ENCODE measurements at regions not wholly inside any gene's neighbourhood (a gene's known extent, or its start where the extent isn't known, plus 50 kb on each side); places are given as distances from the start of the nearest gene placed in this dataset.

- no peak for DNase-seq
Measured at GRCh38 chr2:122481717-122482116, 726.3 kb downstream of the TSN start.

GRCh38 chr2:122486086-122486485 lies 730.6 kb downstream of the TSN start:
- no peak for DNase-seq

DNA sequence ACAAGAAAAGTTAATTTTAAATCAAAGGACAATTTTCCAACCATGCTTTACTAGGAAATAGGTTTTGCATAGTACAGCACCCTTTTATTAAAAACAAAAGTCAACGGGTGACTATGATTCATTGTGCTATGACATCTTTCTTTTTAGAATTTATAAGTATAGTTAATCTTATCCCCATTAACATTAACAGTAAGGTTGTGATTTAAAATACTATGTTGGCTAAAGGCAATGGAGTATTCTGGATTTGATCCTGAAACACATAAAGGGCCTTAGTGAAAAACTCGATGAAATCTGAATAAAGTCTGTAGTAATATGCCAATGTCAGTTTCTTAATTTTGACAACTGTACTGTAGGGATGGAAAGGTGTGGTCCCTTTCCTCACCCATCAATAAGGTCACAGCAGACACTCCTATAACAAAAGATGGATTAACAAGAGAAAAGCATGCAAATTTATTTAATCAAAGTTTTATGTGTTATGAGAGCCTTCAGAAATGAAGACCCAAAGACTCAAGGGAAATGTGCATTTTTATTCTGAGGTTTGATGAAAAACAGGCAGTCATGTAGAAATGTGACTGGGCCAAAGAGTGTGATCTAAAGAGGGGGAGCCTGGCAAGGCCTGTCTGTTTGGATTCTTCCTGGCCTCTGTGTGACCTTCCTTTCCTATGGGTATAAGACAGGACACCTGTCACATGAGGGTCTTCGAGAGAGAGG lies 731.4 kb downstream of the TSN start:
- DNase-seq = no peak

DNA sequence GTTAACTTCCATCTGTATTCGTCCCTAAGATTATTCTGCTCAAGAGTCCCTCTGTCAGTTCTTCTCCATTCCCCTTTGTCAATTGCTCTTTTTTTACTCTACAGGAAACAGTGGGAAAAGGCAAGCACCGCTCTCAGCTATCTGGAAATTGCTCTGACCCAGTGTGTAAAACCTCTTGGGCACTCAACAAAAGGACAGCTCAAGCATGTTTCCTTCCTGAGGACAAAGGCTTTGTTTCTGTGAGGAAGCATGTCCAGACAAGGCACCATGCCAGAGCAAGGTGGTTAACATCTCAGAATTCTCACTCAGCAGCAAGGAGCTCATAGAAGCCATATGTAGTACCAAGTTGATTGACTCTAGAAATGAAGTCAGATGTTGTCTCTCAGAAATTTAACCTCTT lies 735.6 kb downstream of the TSN start:
- peak in 6 of 51 donors; percentile 0 to 23 (median 5) for DNase-seq

DNA sequence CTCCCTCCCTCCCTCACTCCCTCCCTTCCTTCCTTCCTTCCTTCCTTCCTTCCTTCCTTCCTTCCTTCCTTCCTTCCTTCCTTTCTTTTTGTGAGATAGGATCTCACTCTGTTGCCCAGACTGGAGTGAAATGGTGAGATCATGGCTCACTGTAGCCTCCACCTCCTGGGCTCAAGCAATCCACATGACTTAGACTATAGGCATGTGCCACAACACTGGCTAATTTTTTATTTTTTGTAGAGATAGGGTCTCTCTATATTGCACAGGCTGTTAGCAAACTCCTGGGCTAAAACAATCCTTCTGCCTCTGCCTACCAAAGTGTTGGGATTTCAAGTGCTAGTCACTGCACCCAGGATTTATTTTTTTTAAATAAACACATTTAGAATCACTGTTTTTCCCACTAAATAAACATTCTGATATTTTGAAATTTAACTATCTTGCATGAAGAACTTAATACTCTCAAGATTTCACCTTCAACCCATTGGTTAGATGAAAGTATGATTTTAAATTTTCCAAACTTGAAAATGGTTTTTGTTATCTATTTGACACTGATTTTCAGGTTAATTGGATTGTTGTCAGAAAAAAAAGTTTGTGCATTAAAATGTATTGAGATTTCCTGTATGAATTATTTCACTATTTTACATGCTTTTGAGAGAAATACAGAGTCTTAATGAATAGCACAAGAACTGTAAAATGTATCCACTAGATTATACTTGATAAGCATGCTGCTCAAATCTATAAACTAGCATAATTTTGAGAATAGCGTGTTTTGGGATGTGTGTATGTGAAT lies 745.1 kb downstream of the TSN start:
- no peak for DNase-seq

DNA sequence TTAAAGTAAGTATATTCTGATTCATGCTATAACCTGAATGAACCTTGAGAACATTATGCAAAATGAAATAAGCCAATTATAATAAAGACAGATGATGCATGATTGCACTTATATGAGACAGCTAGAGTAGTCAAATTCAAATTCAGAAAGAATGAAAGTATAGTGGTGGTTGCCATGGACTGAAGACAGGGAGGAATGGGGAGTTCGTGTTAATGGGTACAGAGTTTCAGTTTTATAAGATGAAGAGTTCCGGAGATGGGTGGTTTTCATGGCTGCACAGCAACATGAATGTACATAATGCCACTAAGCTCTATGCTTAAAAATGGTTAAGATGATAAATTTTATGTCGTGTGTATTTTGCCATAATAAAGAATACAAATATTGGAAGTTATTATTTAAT lies 751.2 kb downstream of the TSN start:
- DNase-seq = no peak

DNA sequence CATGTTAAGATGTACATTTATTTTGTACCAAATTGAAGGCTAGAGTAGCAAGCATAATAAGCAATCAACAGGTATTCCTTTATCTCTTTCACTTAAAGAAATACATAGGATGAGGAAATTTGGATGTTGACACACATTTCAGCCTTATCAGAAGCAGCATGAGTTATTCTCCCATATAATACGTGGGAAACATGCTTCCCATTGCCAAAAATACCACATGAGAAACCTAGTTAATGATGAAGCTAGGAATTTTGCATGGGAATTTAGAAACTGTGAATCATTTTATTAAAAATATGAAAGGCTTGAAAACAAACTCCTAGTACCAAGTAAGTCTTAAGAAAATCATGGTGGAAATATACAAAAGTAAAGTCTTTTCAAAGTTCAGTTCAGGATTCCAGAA lies 751.8 kb downstream of the TSN start:
- no peak for DNase-seq

GRCh38 chr2:122512091-122512490 lies 756.6 kb downstream of the TSN start:
- no peak for DNase-seq

DNA sequence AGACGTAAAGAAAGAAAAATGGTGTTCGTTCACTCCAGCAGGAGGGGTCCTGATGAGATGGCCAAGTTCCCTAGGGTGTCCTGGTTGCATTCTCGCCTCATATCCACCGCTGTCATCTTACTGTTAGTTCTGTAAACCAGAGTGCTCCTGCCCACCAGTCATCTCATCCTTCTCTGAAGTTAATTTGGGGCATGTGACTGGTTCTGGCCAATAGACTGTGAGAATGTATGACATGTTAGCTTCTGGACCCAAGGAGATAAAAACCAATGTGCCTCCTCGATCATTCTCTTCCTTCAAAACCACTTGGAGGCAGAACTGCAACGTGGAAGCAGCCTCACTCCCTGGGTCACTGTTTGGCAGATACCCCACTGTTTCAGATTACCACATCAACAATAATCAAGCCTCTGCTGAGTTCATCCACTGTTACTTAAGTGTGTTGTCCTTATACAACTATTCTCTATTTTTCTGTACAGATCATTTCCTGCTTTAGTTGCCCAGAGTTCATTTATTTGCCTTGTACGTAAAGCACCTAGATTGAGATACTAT lies 759.1 kb downstream of the TSN start:
- DNase-seq = no peak

DNA sequence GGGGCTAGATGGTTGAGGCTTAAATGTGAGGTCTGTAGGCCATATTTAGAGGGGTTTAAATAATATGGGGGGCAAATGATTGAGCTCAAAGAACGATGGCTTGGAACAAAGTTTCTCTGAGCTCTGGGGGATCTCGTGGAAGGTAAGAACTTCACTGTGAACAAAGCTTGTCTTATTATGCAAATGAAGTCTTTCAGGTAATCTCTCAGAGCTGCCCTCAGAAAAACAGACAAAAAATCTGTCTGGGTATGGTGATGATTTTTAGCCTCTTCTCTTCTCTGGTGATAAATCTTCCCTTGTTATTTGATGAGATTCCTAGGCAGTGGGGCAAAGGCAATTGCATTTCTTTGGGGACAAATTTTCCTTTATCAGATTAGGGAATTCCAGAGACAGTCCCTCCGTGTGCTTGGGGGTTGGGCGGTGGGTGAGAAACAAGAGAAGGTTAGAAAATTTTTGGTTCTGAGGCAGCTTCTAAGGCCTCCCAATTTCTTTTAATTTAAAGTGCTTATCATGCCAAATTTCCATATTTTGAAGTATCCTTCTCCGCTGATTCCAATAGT lies 760.4 kb downstream of the TSN start:
- no peak for DNase-seq

GRCh38 chr2:122516775-122517174 lies 761.3 kb downstream of the TSN start:
- peak in 1 of 51 donors; percentile 10 for DNase-seq

GRCh38 chr2:122519366-122519765 lies 763.9 kb downstream of the TSN start:
- no peak for DNase-seq

GRCh38 chr2:122519821-122520611 lies 764.6 kb downstream of the TSN start:
- no peak for DNase-seq

DNA sequence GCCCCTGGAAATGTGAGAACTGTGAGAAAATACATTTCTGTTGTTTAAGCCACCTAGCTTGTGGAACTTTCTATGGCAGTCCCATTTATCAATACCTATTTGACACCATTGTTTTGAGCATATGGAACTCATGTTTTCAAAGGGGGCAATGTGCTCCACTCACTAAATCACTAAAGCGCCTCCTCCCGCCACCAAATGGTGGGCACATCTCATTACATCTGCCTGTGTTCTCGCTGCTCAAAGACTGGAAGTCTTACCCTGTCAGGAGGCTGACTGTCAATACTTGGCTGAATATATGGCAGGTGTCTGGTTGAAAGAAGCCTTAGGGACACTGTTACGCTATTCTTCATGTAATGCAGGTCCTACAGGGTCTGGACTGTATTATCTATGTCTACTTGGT lies 767.7 kb downstream of the TSN start:
- no peak for DNase-seq

DNA sequence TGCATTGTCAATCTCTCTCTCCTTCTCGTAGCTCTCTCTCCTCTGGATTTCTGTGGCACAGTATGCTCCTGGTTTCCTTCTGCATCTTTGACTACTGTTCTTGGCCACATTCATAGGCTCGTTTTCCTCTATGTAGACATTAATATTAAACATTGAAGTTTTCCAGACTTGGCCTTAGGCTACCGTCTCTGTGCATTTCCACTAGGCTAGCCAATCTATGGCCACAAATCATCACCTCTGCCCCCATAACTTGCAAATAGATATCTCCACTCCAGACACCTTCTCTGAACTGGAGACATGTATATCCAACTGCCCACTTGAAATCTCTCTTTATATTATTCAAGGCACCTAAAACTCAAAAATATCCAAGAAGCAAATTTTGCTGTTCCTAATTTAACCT lies 768.5 kb downstream of the TSN start:
- DNase-seq = no peak

DNA sequence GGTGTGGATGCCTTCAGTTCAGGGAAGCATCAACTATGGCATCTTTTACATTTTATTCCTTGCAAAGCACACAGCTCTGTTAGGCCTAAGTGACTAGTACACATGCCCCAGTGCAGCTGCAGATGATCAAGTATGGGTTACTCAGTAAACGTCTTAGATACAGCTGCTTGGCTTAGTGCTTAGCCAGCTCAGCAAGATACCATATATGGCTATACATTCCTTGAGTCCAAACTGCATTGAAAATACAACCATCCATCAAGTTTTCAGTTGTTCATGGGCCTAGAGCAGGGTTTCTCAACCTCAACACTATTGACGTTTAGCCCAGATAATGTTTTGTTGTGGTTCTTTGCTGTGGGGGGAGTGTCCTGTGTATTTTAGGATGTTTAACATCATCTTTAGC lies 769.9 kb downstream of the TSN start:
- no peak for DNase-seq

- DNase-seq = no peak
Measured at GRCh38 chr2:122528061-122528460, 772.6 kb downstream of the TSN start.

GRCh38 chr2:122528958-122529705 lies 773.7 kb downstream of the TSN start:
- peak in 1 of 51 donors; percentile 40 for DNase-seq

DNA sequence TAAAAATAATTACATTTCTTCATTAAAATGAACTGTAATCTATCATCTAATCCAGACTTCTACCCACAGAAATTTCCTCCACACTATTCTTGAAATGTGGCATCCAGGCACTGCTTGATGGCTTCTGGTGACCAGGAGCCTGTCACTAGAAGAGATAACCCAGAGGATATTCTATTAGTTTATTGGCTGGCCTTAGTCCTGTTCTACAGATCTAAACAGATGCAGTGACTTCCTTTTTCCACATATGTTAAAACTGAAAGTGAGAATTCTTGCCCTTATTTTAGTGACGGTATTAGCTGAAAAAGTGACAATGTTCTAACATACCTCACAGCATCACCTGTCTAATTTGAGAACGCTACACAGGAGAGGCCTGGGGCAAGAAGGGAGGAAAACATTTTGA lies 775.4 kb downstream of the TSN start:
- no peak for DNase-seq

GRCh38 chr2:122531290-122532071 lies 776.0 kb downstream of the TSN start:
- DNase-seq = no peak
